GM12892 (cell line): ENCODE measurements at regions not wholly inside any gene's neighbourhood (a gene's known extent, or its start where the extent isn't known, plus 50 kb on each side); places are given as distances from the start of the nearest gene placed in this dataset.

Experiments
- DNase-seq: peaks from one replicate; pipeline ENCODE4 v3.0.0; 2011; ENCODE audit not compliant: insufficient read length
- FAIRE-seq: peaks from 2 replicates; lab custom pipeline; 2011; peaks lifted over from hg19 to GRCh38; lab: Jason Lieb, UNC
- POLR2A ChIP-seq: IDR thresholded peaks from 2 replicates; pipeline ENCODE4 v1.6.1; 2011; ENCODE audit warnings: low read depth, low read length, control low read depth
- POLR2AphosphoS5 ChIP-seq: IDR thresholded peaks from 2 replicates; pipeline ENCODE4 v1.6.1; 2011; ENCODE audit warnings: low read depth, low read length, control low read depth
- TAF1 ChIP-seq: IDR thresholded peaks from 2 replicates; pipeline ENCODE4 v1.6.1; 2011; ENCODE audit warnings: low read depth, mild to moderate bottlenecking, control low read depth, low read length, borderline replicate concordance

DNA sequence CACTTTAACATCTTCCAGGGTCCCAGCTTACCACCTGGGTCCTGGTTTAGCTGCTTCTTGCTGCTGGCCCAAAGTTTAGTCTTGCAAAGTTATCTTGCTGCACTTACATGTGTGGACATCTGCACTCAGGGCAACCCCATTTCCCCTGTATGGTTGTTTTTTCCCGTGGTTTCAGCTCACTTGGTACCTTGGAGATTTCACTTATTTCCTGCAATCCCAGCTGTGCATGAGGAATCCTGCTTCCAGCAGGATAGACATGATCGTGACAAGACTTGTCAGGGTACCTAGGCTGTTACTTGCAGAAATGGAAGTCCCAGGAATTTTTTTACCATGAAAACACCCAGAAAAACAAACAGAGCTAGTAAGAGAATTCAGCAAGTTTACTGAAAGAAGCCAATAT lies 95.9 kb upstream of the LEP start:
- TF ChIP-seq POLR2AphosphoS5 (no peak), TAF1 (no peak), POLR2A (no peak)
- no peak for FAIRE-seq
- DNase-seq = no peak

DNA sequence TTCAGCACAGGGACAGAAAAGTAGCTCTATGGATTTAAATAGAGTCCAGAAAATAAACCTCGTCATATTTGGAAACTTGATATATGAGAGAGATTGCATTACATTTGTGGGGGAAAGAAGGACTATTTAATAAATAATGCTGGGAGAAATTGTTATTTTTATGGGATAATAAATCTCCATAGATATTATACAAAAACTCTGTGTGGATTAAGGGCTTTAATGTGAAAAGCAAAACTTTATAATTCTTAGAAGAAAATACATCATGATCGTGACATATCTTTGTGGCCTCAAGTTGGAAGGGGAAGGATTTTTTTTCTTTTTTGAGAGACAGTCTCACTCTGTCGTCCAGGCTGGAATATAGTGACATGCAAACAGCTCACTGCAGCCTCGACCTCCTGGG lies 95.0 kb upstream of the LEP start:
- FAIRE-seq (no peak), DNase-seq (no peak)
- TF ChIP-seq POLR2A (no peak), TAF1 (no peak), POLR2AphosphoS5 (no peak)

DNA sequence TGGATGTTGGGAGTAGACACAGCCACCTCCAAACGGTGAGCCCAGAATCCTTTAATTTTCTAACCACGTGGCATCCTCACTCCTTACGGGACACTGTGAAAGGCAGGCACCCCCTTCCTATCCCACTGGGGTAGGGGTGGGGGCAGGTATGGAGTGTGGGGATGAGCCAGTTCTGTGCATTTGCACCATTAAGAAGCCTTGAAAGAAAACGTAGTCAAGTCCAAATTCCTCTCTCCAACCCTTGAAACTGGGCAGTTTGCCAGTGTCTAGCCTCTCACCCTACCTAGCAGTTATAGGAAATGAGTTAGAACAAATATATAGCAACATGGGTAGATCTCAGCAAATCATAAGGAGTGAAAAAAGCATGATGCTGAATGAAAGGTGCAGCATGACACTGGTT lies 92.4 kb upstream of the LEP start:
- no peak for TF ChIP-seq TAF1
- TF ChIP-seq POLR2AphosphoS5 = no peak
- TF ChIP-seq POLR2A = no peak
- no peak for DNase-seq
- no peak for FAIRE-seq

DNA sequence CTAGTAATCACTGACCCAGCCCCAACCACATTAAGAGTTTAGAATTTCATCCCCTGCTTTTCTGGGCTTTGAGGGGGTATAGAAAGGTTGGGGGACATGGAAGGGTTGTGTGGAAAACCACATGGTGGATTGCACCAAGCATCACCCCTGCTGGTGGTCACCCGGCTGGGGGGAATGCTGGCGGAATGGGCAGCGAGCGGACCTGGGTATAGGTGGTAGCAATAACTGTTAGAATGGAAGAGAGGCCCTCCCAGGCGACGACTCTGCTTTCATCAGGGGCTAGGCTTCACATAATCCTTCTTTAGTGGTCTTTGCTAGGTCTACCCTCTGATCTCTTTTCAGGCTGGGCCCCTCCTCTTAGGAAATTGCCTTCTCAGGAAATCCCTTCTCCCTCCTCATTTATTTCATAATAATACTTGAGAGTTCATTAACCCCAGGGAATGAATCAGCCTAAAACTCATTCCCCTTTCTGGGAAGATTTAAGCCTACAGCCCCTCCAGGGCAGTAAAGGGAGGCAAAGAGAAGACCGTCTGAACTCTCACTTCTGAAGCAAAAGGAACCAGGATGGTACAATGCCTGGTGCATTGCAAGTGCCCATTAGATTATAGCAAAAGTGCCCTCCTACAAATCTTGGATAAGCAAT lies 90.7 kb upstream of the LEP start:
- FAIRE-seq = no peak
- no peak for TF ChIP-seq POLR2A
- no peak for TF ChIP-seq POLR2AphosphoS5
- TF ChIP-seq TAF1 = no peak
- no peak for DNase-seq

- TF ChIP-seq POLR2A (no peak), TAF1 (no peak), POLR2AphosphoS5 (no peak)
- DNase-seq = no peak
- FAIRE-seq = no peak
Observed at GRCh38 chr7:128151635-128152034, 89.4 kb upstream of the LEP start.

GRCh38 chr7:128152721-128153120 lies 88.4 kb upstream of the LEP start:
- FAIRE-seq (peak; percentile 27), DNase-seq (no peak)
- no peak for TF ChIP-seq POLR2AphosphoS5
- TF ChIP-seq TAF1 = no peak
- no peak for TF ChIP-seq POLR2A

DNA sequence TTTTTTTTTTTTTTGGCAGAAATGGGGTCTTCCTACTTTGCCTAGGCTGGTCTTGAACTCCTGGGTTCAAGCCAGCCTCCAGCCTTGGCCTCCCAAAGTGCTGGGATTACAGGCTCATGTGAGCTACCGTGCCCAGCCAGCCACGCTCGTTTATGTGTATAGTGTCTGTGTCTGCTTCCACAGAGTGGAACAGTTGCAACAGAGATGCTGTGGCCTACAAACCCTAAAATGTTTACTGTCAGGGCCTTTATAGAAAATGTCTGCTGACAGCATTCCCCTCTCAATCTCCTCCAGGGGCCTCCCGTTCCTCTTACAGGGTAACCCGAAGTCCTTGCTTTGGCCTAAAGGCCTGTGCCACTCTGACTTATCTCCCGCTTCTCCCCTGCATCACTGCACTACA lies 87.6 kb upstream of the LEP start:
- TF ChIP-seq POLR2AphosphoS5 (no peak), POLR2A (no peak), TAF1 (no peak)
- no peak for DNase-seq
- no peak for FAIRE-seq

DNA sequence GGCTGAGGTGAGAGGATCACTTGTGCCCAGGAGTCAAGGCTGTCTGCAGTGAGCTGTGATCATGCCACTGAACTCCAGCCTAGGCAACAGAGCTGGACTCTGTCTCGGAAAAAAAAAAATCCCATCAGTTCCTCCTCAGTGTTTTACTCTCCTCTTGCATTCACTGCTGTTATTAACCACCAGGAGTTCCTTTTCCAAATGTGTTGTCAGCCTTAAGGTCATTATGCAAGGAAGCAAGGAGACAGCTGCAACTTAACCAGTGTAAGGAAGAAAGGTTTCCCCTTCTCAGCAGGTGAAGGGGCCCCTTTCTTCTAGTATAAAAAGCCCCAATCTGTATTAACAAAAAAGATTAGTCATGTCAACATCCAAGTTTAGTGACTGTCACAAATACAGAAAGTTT lies 86.6 kb upstream of the LEP start:
- no peak for DNase-seq
- no peak for FAIRE-seq

GRCh38 chr7:128155100-128155740 lies 85.9 kb upstream of the LEP start:
- no peak for TF ChIP-seq TAF1
- no peak for TF ChIP-seq POLR2AphosphoS5
- TF ChIP-seq POLR2A = no peak
- no peak for FAIRE-seq
- DNase-seq = no peak

More for the DNA sequence above, 86.6 kb upstream of the LEP start:
- TF ChIP-seq TAF1 = no peak
- TF ChIP-seq POLR2AphosphoS5 = no peak
- no peak for TF ChIP-seq POLR2A

DNA sequence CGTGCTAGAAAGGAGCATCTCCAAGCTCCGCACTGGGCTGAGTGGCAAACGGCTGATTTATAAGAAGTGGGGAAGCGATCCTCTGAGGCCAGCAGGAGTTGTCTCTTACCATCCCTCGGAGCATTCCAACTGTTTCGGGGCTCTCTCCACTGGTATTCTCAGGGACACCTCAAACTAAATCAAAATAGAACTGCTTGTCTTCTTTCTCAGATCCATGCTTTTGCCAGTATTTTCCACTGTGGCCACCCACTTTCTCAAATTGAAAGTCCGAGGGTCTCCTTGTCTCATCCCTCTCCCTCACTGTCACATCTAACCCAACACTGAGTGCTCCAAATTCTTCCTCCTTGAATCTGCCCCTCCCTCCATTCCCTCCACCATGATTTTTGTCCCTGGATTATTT lies 83.2 kb upstream of the LEP start:
- FAIRE-seq (no peak), DNase-seq (no peak)
- no peak for TF ChIP-seq POLR2A
- no peak for TF ChIP-seq POLR2AphosphoS5
- no peak for TF ChIP-seq TAF1

- DNase-seq (no peak), FAIRE-seq (no peak)
- TF ChIP-seq POLR2AphosphoS5 = no peak
- no peak for TF ChIP-seq TAF1
- no peak for TF ChIP-seq POLR2A
Observed at GRCh38 chr7:128158370-128158769, 82.7 kb upstream of the LEP start.

GRCh38 chr7:128160296-128160695 lies 80.8 kb upstream of the LEP start:
- FAIRE-seq (no peak), DNase-seq (no peak)
- no peak for TF ChIP-seq POLR2A
- TF ChIP-seq TAF1 = no peak
- TF ChIP-seq POLR2AphosphoS5 = no peak
